K562 (cell line): ENCODE measurements at regions not wholly inside any gene's neighbourhood (a gene's known extent, or its start where the extent isn't known, plus 50 kb on each side); places are given as distances from the start of the nearest gene placed in this dataset.
A peak's percentile ranks its signal among the peaks of the same experiment; 100 is the strongest.

Source experiments
- ATAC-seq: fragments of 200-7000 bp; cut with Tn5 transposase; 3 replicates; pipeline ENCODE4 v1.9.1; 2020; ENCODE audit warnings: moderate library complexity
- BruUV-seq: library from RNA; stranded (reverse); fragments of 400-500 nt; replicated peaks from 2 replicates; lab custom pipeline; 2021; lab: Mats Ljungman, UMichigan
- CTCF ChIA-PET: fragments of 300-600 bp; formaldehyde crosslinking; extraction: SDS; loops from one replicate; lab custom pipeline; 2021; ENCODE audit warnings: low intra/inter-chr PET ratio; lab: Yijun Ruan, JAX
- POLR2A ChIA-PET: fragments of 300-600, 350-650 bp; sonication (Branson Sonifier 250); formaldehyde crosslinking; extraction: SDS; loops from one replicate; lab custom pipeline; 2021; ENCODE audit warnings: antibody characterized with exemption, inconsistent platforms; lab: Yijun Ruan, JAX
- DNase-seq, 4 experiments: peaks; one replicate each; pipeline versions ENCODE4 v3.0.0 to v3.0.0-alpha.2; 2011 to 2018; ENCODE audit warnings: low spot score in 3 of 4, mixed read lengths in 3 of 4; ENCODE audit errors: extremely low read depth in 1 of 4
- FAIRE-seq: peaks from 2 replicates; lab custom pipeline; 2011; peaks lifted over from hg19 to GRCh38; lab: Jason Lieb, UNC
- H2AFZ ChIP-seq: 2 replicates; pipeline ENCODE4 v1.6.0; 2011; ENCODE audit warnings: low read depth, low read length, control low read depth, inconsistent platforms
- H3K27ac ChIP-seq: fragments of 200-600 bp; 3 replicates; pipeline ENCODE4 v1.8.0; 2011; ENCODE audit warnings: low read depth, mild to moderate bottlenecking, control low read depth, inconsistent platforms, low read length, moderate library complexity, mixed read lengths; ENCODE audit errors: extremely low read depth
- H3K27me3 ChIP-seq, 2 experiments: fragments of 300-600 bp in 1 of 2; 2 replicates in 1 of 2; 3 replicates in 1 of 2; pipeline versions ENCODE4 v1.6.0 to v1.8.0; 2011; ENCODE audit warnings: inconsistent platforms in 2 of 2, low read length in 2 of 2, mild to moderate bottlenecking in 1 of 2, mixed read lengths in 1 of 2, moderate library complexity in 1 of 2; ENCODE audit not compliant: control insufficient read depth in 2 of 2, insufficient read depth in 2 of 2
- H3K36me3 ChIP-seq: fragments of 300-600 bp; 3 replicates; pipeline ENCODE4 v1.8.0; 2011; ENCODE audit warnings: mild to moderate bottlenecking, low read length, inconsistent platforms; ENCODE audit not compliant: control insufficient read depth, insufficient read depth
- H3K4me1 ChIP-seq, 2 experiments: fragments of 200-600 bp in 1 of 2; replicated peaks in 1 of 2; 2 replicates in 1 of 2; 3 replicates in 1 of 2; pipeline versions ENCODE4 v1.5.1 to v1.8.0; 2011; ENCODE audit warnings: inconsistent platforms in 2 of 2, low read length in 2 of 2, mild to moderate bottlenecking in 1 of 2, mixed read lengths in 1 of 2, moderate library complexity in 1 of 2; ENCODE audit not compliant: control insufficient read depth in 2 of 2, insufficient read depth in 2 of 2
- H3K4me2 ChIP-seq: 2 replicates; pipeline ENCODE4 v1.6.1; 2011; ENCODE audit warnings: low read length, control low read depth, inconsistent platforms, mixed read lengths; ENCODE audit not compliant: insufficient read depth
- H3K4me3 ChIP-seq: fragments of 200-600 bp; sonication (generic), shearing (Covaris generic); 2 replicates; pipeline ENCODE4 v1.5.1; 2016; ENCODE audit warnings: control low read depth, inconsistent platforms
- H3K79me2 ChIP-seq: fragments of 200-600 bp; 3 replicates; pipeline ENCODE4 v1.8.0; 2011; ENCODE audit warnings: low read length, inconsistent platforms; ENCODE audit not compliant: control insufficient read depth, insufficient read depth
- H3K9ac ChIP-seq, 2 experiments: 2 replicates each; pipeline versions ENCODE4 v1.6.0 to v1.6.1; 2011; ENCODE audit warnings: low read depth in 2 of 2, low read length in 2 of 2, control low read depth in 1 of 2, inconsistent platforms in 1 of 2, mild to moderate bottlenecking in 1 of 2, mixed read lengths in 1 of 2; ENCODE audit not compliant: insufficient read depth in 1 of 2
- H3K9me1 ChIP-seq: one replicate; pipeline ENCODE4 v1.6.0; 2011; ENCODE audit warnings: inconsistent platforms, mild to moderate bottlenecking, low read length, moderate library complexity; ENCODE audit not compliant: control insufficient read depth, insufficient read depth
- H3K9me3 ChIP-seq: replicated peaks from 2 replicates; pipeline ENCODE4 v1.5.1; 2011; ENCODE audit warnings: low read depth, low read length, inconsistent platforms; ENCODE audit not compliant: control insufficient read depth, insufficient read depth
- H4K20me1 ChIP-seq: replicated peaks from 2 replicates; pipeline ENCODE4 v1.6.1; 2011; ENCODE audit warnings: low read length, inconsistent platforms, mixed read lengths; ENCODE audit not compliant: control insufficient read depth, insufficient read depth
- CBX8 ChIP-seq: fragments of 200-600 bp; sonication (generic); IDR thresholded peaks from 2 replicates; pipeline ENCODE4 v1.6.1; 2012; ENCODE audit warnings: borderline replicate concordance, mixed run types, low read depth, mild to moderate bottlenecking, moderate library complexity, mixed read lengths, low read length, control low read depth, inconsistent platforms; ENCODE audit not compliant: poor library complexity, severe bottlenecking; ENCODE audit errors: extremely low read depth
- GTF2E2 ChIP-seq: fragments of 200-800 bp; sonication (Bioruptor generic); IDR thresholded peaks from 2 replicates; pipeline ENCODE4 v1.6.1; 2016; ENCODE audit warnings: missing genetic modification characterization, missing compliant biosample characterization
- HOXB6 ChIP-seq: fragments of 250-450 bp; sonication (Bioruptor Pico); IDR thresholded peaks from 2 replicates; pipeline ENCODE4 v1.5.1; 2022; ENCODE audit warnings: mild to moderate bottlenecking, borderline replicate concordance
- NR2C1 ChIP-seq, 2 experiments: fragments of 450-650 bp; IDR thresholded peaks; 2 replicates each; pipeline ENCODE4 v1.6.1; 2017; ENCODE audit warnings: mild to moderate bottlenecking in 2 of 2, antibody characterized with exemption in 1 of 2, inconsistent platforms in 1 of 2, missing compliant biosample characterization in 1 of 2, missing genetic modification characterization in 1 of 2
- SAP30 ChIP-seq: fragments of 200-600 bp; sonication (generic); IDR thresholded peaks from 2 replicates; pipeline ENCODE4 v1.6.1; 2012; ENCODE audit warnings: borderline replicate concordance, low read depth, mild to moderate bottlenecking, moderate library complexity, low read length, control low read depth, inconsistent platforms; ENCODE audit not compliant: insufficient read depth, poor library complexity, severe bottlenecking
- ZNF175 ChIP-seq: fragments of 200-800 bp; sonication (Bioruptor generic); IDR thresholded peaks from 2 replicates; pipeline ENCODE4 v1.6.1; 2016; ENCODE audit warnings: low read depth, mild to moderate bottlenecking, missing genetic modification characterization, missing compliant biosample characterization
- ZNF785 ChIP-seq: fragments of 250-450 bp; sonication (Bioruptor Pico); IDR thresholded peaks from 2 replicates; pipeline ENCODE4 v1.4.0; 2020; ENCODE audit warnings: mild to moderate bottlenecking
- WGBS: fragments of 100-300 bp; shearing (Covaris generic); methylation state at CpG from one replicate; pipeline ENCODE4 v1.1.6; 2016; ENCODE audit warnings: low coverage, mixed read lengths; ENCODE audit not compliant: insufficient coverage; ENCODE audit errors: missing lambda C conversion rate; 5-methylcytosine and 5-hydroxymethylcytosine counted together
- in situ Hi-C: fragments of 300-500 bp; cut with MboI; formaldehyde crosslinking; loops from 4 replicates; pipeline ENCODE4 v1.15.0; 2018; ENCODE audit warnings: inconsistent platforms, mixed read lengths
- intact Hi-C: fragments of 100-400 bp; cut with micrococcal nuclease; formaldehyde crosslinking; loops from 2 replicates; pipeline ENCODE4 v1.14.2; 2022

DNA sequence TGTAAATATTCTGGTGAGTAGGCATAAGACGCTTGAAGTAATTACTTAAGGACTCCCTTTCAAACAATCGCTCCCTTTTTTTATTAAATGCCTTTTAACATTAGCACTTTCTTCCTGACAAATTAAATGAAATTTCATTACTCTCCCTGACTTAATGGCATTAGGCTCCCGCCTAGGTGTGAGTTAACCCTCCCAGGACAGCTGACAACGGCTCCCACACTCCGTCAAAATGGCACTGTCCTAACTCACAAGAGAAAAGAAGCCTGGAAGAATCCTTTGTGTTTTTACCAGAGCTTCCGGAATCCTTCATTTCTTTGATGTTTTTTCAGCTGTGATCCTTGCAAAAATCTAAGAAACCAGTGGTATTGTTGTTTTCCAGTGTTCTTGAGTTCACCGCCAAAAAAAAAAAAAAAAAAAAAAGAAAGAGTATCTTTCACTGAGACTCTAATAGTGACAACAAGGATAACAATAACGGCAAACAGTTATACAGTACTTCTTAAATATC lies 861.0 kb upstream of the NR2F2 start:
- no TSS peak for BruUV-seq
- CTCF ChIA-PET = no interaction called here
- FAIRE-seq = no peak

DNA sequence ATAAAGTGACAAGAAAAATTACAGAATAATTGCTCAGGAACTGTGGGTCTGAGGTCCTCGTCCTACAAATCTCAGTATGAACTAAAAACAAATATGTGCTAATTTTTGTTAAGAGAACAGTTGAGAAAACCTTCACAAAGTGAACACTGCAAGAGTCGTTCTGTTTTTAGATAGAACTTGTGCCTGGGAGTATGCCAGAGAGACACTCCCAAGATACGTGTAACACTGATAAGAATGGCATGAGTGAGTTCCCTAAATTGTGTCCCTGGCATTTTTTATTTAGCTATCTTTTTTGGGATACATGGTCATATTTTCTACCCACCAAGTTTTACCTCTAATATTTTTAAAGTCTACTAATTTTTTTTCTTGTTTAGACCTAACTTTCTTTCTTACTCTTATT lies 860.0 kb upstream of the NR2F2 start:
- Histone ChIP-seq H3K36me3 (no peaks in the 10 kb centered on the region), H3K4me1 (no peaks in the 10 kb centered on the region), H3K9me1 (no peaks in the 10 kb centered on the region), H3K27ac (no peak overlapping the region), H4K20me1 (no peaks in the 10 kb centered on the region), H3K79me2 (no peaks in the 10 kb centered on the region), H2AFZ (no peak overlapping the region), H3K9me3 (no peaks in the 10 kb centered on the region), H3K4me2 (no peak overlapping the region), H3K4me3 (no peak overlapping the region), H3K27me3 (peaks cover 0 to 6% of the 10 kb centered on the region in 2 experiments; a peak in 3 of 5 replicates), H3K9ac (no peak overlapping the region)
- ATAC-seq (no peak), DNase-seq (no peak), FAIRE-seq (no peak)
- TF ChIP-seq NR2C1 (IDR thresholded peaks at IDR 0.05) = no peak
- TF ChIP-seq NR2C1 (tag; IDR thresholded peaks at IDR 0.05) = no peak
- TF ChIP-seq SAP30 = no peak
- BruUV-seq = no TSS peak
- WGBS = 0% methylated on average over 3 of the region's 3 CpGs
- POLR2A ChIA-PET = interaction anchor here (0.6 to 0.8 kb wide), 2 partner anchors 13 to 855 kb away, joined by 3 read pairs; no protein-coding TSS in a partner anchor
- intact Hi-C loops (no loop called here), in situ Hi-C loops (no loop called here)
- CTCF ChIA-PET = no interaction called here

More for the DNA sequence above, 861.0 kb upstream of the NR2F2 start:
- ATAC-seq = no peak
- Histone ChIP-seq H3K9ac (no peak overlapping the region), H3K4me2 (no peak overlapping the region), H3K9me3 (no peaks in the 10 kb centered on the region), H3K27ac (no peak overlapping the region), H3K36me3 (no peaks in the 10 kb centered on the region), H3K4me3 (no peak overlapping the region), H3K4me1 (no peaks in the 10 kb centered on the region), H3K79me2 (no peaks in the 10 kb centered on the region), H3K27me3 (peaks cover 0 to 6% of the 10 kb centered on the region in 2 experiments; a peak in 3 of 5 replicates), H2AFZ (no peak overlapping the region), H4K20me1 (no peaks in the 10 kb centered on the region)
- DNase-seq = no peak
- in situ Hi-C loops (no loop called here), intact Hi-C loops (no loop called here)
- WGBS = 4% methylated on average over 7 of the region's 8 CpGs
- POLR2A ChIA-PET = interaction anchor here (0.8 kb wide), 1 partner anchor 21 kb away, joined by 3 read pairs; no protein-coding TSS in a partner anchor
- TF ChIP-seq ZNF175 (CRISPR knock-in tag) = no peak
- peak; percentile 73 for TF ChIP-seq CBX8
- no peak for TF ChIP-seq ZNF785 (CRISPR knock-in tag)
- no peak for TF ChIP-seq GTF2E2
- no peak for TF ChIP-seq HOXB6
- TF ChIP-seq, all 486 proteins: peak for 1
- no peaks in the 10 kb centered on the region for H3K9me1 ChIP-seq
